Fibroblast of mammary gland (primary cell): ENCODE measurements at regions not wholly inside any gene's neighbourhood (a gene's known extent, or its start where the extent isn't known, plus 50 kb on each side); places are given as distances from the start of the nearest gene placed in this dataset.

Experiments
- DNase-seq: peaks from one replicate; pipeline ENCODE4 v3.0.0-alpha.2; 2010; ENCODE audit warnings: low read depth
- H3K4me3 ChIP-seq: 2 replicates; pipeline ENCODE4 v1.5.1; 2011; ENCODE audit warnings: low read depth, mild to moderate bottlenecking, low read length, moderate library complexity; ENCODE audit not compliant: control insufficient read depth
- TF ChIP-seq, protein P1 (sequence below): conservative IDR thresholded peaks from 2 replicates; pipeline ENCODE4 v1.5.1; 2011; ENCODE audit warnings: low read depth, low read length, inconsistent platforms; ENCODE audit not compliant: control insufficient read depth, insufficient read depth

DNA sequence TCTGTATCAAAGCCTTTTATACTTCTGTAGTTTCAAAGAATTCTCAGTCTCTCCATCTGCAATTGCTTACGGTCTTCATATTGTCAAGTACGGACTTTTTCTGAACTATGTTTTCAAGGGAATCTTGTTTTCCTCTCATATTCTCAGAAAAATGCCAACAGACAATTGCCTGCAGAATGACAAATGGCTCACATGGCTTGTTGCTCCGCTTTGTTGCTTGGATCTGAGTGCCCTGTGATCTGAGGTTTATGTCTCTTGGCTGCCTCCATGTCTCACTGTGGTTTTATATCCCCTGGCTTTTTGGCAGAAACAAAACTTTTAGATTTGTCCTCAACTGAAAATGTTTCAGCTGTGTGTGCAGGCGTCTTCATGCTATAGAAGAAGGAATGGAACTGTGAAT lies 285.4 kb upstream of the CHD6 start:
- TF ChIP-seq, protein P1, sequence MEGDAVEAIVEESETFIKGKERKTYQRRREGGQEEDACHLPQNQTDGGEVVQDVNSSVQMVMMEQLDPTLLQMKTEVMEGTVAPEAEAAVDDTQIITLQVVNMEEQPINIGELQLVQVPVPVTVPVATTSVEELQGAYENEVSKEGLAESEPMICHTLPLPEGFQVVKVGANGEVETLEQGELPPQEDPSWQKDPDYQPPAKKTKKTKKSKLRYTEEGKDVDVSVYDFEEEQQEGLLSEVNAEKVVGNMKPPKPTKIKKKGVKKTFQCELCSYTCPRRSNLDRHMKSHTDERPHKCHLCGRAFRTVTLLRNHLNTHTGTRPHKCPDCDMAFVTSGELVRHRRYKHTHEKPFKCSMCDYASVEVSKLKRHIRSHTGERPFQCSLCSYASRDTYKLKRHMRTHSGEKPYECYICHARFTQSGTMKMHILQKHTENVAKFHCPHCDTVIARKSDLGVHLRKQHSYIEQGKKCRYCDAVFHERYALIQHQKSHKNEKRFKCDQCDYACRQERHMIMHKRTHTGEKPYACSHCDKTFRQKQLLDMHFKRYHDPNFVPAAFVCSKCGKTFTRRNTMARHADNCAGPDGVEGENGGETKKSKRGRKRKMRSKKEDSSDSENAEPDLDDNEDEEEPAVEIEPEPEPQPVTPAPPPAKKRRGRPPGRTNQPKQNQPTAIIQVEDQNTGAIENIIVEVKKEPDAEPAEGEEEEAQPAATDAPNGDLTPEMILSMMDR: no peak
- H3K4me3 ChIP-seq: no peak overlapping the region
- DNase-seq: no peak

DNA sequence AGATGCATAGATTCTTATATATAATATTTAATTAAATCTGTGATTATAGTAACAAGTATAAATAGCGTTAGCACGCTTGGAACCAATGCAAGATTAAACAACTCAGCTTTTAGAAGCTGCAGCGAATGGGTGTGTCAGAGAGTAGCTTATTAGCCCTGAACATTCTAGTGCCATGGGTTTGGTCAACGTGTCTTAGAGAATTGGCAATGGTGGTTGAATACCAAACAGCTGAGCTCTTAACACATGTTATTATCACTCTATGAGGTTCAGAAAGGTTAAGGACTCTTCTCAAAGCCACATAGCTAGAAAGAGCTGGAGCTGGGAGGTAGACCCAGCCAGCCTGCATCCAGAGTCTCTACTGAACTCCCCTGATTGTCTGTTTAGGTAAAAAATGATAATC lies 284.2 kb upstream of the CHD6 start:
- TF ChIP-seq, protein P1: no peak
- no peak overlapping the region for H3K4me3 ChIP-seq
- no peak for DNase-seq

DNA sequence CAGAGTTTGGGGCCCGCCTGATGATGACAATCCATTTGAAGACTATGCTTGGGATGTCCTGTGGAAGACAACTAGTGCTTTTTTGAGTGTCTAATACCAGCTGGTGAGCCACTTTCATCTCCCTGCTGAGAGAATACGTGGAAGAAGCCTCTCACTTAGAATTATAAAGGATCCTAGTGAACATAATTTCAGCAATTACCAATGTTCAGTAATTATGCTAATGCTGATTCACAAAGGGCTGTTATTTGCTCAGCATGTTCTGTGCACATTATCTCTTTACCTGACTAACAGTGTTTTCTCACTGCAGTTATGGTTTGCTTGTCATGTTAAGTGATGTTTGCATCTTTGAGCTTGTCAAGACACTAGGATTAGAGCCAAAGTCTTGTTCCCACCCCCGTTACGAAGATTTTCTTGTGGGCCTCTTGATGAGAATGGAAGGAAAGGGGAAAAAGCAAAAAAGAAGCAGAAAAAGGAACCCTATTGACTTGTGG lies 282.1 kb upstream of the CHD6 start:
- H3K4me3 ChIP-seq: no peak overlapping the region
- no peak for DNase-seq
- TF ChIP-seq, protein P1: no peak

DNA sequence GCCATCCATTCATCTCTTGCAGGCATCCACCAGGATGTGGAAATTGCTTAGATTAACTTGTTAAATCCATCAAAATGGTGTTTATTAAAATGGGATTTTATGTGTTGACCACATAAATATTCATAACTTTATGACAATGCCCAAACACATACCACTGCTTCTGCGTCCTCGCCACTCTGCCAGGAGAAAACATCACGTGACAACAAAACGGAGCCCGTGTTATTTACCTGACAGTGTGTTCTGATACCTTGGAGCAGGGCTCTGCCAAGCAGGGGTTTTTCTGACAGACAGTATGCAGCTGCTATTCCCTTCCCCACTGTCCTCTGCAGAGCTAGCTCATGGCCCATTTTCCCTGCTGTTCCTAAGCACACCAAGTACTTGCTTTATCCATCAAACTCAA lies 279.5 kb upstream of the CHD6 start:
- TF ChIP-seq, protein P1: no peak
- H3K4me3 ChIP-seq: no peak overlapping the region
- no peak for DNase-seq

DNA sequence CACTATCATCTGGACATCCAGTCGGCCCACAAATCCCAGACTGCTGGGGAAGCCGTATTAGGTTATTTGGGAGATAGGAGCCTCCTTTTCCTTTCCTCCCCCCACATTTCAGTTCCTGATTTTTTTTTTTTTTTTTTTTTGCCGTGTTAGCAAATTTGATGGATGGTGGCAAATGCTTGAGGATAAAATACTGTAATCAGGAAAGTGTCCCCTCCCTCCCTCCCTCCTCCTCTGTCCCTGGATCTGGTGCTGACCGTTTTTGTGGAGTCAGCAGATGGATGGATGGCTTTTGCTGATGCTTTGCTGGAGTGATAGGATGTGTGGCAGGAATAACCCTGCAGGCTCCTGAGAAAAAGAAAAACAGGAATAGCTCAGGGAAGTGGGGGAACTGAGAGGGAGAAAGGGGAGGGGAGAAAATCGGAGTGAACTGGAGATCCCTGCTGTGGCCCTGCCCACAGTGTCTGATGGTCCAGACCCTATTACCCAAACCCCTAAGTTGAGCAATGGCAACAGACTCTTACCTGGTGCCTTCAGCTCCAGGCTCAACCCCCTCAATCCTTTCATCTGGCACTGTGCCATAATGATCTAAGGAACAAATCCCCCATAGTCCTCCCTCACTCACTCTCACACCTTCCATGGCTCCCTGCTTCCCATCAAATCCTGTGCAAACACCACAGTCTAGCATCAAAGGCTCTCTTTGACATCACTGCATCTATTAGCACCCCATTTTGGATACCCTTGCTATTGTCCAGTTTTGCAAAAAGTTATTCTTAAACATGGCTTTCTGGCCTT lies 277.3 kb upstream of the CHD6 start:
- no peak overlapping the region for H3K4me3 ChIP-seq
- TF ChIP-seq, protein P1: no peak
- no peak for DNase-seq

GRCh38 chr20:41894255-41894963 lies 276.2 kb upstream of the CHD6 start:
- DNase-seq: no peak
- TF ChIP-seq, protein P1: no peak
- H3K4me3 ChIP-seq: no peak overlapping the region

GRCh38 chr20:41892031-41892430 lies 273.9 kb upstream of the CHD6 start:
- DNase-seq: no peak

More at GRCh38 chr20:41892031-41892430, 273.9 kb upstream of the CHD6 start:
- TF ChIP-seq, protein P1: no peak
- H3K4me3 ChIP-seq: no peak overlapping the region
